GM18520 (cell line): ENCODE measurements at regions not wholly inside any gene's neighbourhood (a gene's known extent, or its start where the extent isn't known, plus 50 kb on each side); places are given as distances from the start of the nearest gene placed in this dataset.
A peak's percentile ranks its signal among the peaks of the same experiment; 100 is the strongest.

ENCODE experiments used
- ATAC-seq: cut with Tn5 transposase; IDR thresholded peaks from one replicate; pipeline ENCODE4 v1.9.1; 2021; ENCODE audit not compliant: unreplicated experiment

DNA sequence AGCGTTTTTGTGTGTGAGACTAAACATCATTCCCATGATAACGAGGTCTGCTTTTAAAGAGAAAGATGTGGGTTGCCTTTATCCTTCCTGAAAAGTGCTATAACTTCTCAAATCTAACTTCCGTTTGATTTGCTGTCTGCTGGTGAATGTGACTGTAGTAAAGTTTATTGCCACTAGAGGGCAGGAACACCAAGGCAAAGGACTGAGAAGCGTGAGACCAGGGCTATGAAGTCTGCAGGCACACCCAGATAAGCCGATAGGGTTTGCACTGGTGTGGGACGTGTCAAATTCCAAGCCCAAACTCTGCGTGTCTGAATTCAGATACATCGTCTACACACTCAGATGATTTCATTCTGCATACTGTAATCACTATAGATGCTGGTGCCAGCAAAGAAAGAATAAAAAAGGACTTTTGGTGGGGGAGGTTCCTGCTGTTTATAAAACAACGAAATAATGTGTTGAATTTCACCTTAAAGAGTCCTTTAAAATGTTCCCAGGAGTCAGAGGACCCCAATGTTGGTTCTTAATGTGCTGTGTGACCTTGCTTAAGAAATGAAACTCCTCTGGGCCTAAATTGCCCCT is 87.2 kb downstream of the PTTG1 start:
- ATAC-seq = peak; percentile 78

DNA sequence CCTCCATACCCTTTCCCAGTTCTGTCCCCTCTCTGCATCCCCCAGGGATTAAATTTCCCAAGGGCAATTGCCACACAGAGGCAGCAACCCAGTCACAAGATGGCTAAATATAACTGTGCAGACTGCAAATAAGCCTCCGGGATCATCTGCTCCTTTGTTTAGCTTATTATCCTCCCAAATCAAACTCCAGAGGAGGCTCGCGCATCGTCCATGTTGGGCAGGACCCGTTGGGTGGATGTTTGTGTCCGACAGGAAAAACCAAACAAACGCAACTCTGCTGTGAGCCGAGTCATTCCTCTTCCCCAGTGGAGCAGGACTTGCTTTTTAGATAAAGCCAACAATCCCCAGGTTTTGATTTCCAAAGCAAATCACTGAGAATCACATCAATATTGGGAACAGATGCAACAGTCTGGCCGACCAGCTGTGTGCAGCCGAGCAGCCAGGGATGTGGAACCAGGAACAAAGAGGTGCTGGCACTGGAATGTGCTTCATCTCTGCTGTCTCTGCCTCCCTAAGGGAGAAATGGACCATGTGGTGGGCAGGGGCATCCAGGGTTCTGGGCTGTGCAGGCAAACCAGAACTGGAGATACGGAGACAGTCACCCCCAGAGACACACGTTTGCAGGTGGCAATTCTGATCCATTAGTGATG is 89.8 kb downstream of the PTTG1 start:
- ATAC-seq = no peak
